Left ventricle myocardium inferior (tissue), 1 donor: ENCODE measurements at regions not wholly inside any gene's neighbourhood (a gene's known extent, or its start where the extent isn't known, plus 50 kb on each side); places are given as distances from the start of the nearest gene placed in this dataset.
A peak's percentile ranks its signal among the peaks of the same experiment; 100 is the strongest.
"Not testable (repeated sequence)": the region's sequence is repeated elsewhere in the genome, so short reads cannot be mapped to it uniquely, and the experiment has no call there.

Experiments used
- DNase-seq: peaks from one replicate; pipeline ENCODE4 v3.0.0-alpha.2; 2020
- H3K27ac ChIP-seq: fragments of 200-600 bp; replicated peaks from 2 replicates; pipeline ENCODE4 v1.8.0; 2021
- H3K27me3 ChIP-seq: fragments of 200-600 bp; 2 replicates; pipeline ENCODE4 v1.8.0; 2021; ENCODE audit warnings: low read depth
- H3K36me3 ChIP-seq: fragments of 200-600 bp; 2 replicates; pipeline ENCODE4 v1.8.0; 2021
- H3K4me1 ChIP-seq: fragments of 200-600 bp; 2 replicates; pipeline ENCODE4 v1.8.0; 2021
- H3K4me3 ChIP-seq: fragments of 200-600 bp; 2 replicates; pipeline ENCODE4 v1.8.0; 2021; ENCODE audit warnings: mild to moderate bottlenecking, moderate library complexity
- H3K9me3 ChIP-seq: fragments of 200-600 bp; replicated peaks from 2 replicates; pipeline ENCODE4 v1.8.0; 2021
- CTCF ChIP-seq: fragments of 200-600 bp; IDR thresholded peaks from 2 replicates; pipeline ENCODE4 v1.8.0; 2021; ENCODE audit warnings: antibody characterized with exemption, mild to moderate bottlenecking, borderline replicate concordance
- intact Hi-C: fragments of 100-400 bp; cut with micrococcal nuclease; formaldehyde crosslinking; loops from one replicate; pipeline ENCODE4 v1.11.0; 2022
- donor health status: DM: no; HTN: yes; CAD: no; lungs with severe emphysema.

GRCh38 chr14:84937016-84937415 lies 592.9 kb upstream of the FLRT2 start:
- no peak overlapping the region for H3K4me3 ChIP-seq
- no peak for DNase-seq
- H3K36me3 ChIP-seq, result no peaks in the 10 kb centered on the region
- no peaks in the 10 kb centered on the region for H3K27me3 ChIP-seq
- no peak overlapping the region for H3K27ac ChIP-seq
- intact Hi-C loops, result no loop called here
- TF ChIP-seq CTCF, result no peak
- peaks cover 9% of the 10 kb centered on the region for H3K9me3 ChIP-seq
- H3K4me1 ChIP-seq, result no peaks in the 10 kb centered on the region

GRCh38 chr14:84937449-84937848 lies 592.5 kb upstream of the FLRT2 start:
- H3K36me3 ChIP-seq, result no peaks in the 10 kb centered on the region
- H3K27me3 ChIP-seq, result no peaks in the 10 kb centered on the region
- peaks cover 9% of the 10 kb centered on the region for H3K9me3 ChIP-seq
- TF ChIP-seq CTCF, result no peak
- no peak for DNase-seq
- no peak overlapping the region for H3K27ac ChIP-seq
- intact Hi-C loops, result no loop called here
- no peaks in the 10 kb centered on the region for H3K4me1 ChIP-seq
- no peak overlapping the region for H3K4me3 ChIP-seq

- DNase-seq, H3K4me3 ChIP-seq, H3K4me1 ChIP-seq, H3K27me3 ChIP-seq, H3K36me3 ChIP-seq, H3K9me3 ChIP-seq, H3K27ac ChIP-seq, intact Hi-C loops: not testable (repeated sequence)
These were observed 585.0 kb upstream of the FLRT2 start for GRCh38 chr14:84944901-84945300.

GRCh38 chr14:84959851-84960520 lies 570.0 kb upstream of the FLRT2 start:
- no peaks in the 10 kb centered on the region for H3K27me3 ChIP-seq
- no peak for TF ChIP-seq CTCF
- H3K4me3 ChIP-seq, result no peak overlapping the region
- intact Hi-C loops, result no loop called here
- no peaks in the 10 kb centered on the region for H3K36me3 ChIP-seq
- H3K9me3 ChIP-seq, result peaks cover 10% of the 10 kb centered on the region
- no peak overlapping the region for H3K27ac ChIP-seq
- no peak for DNase-seq
- H3K4me1 ChIP-seq, result peaks cover 15% of the 10 kb centered on the region

- Histone ChIP-seq H3K27ac (peak overlapping the region; percentile 29), H3K27me3 (no peaks in the 10 kb centered on the region), H3K9me3 (peaks cover 10% of the 10 kb centered on the region), H3K4me3 (no peak overlapping the region), H3K4me1 (peaks cover 15% of the 10 kb centered on the region), H3K36me3 (no peaks in the 10 kb centered on the region)
- intact Hi-C loops, result no loop called here
- TF ChIP-seq CTCF, result no peak
- DNase-seq, result peak; percentile 13
These were observed 568.3 kb upstream of the FLRT2 start for GRCh38 chr14:84961637-84962036.

GRCh38 chr14:84963518-84963917 lies 566.4 kb upstream of the FLRT2 start:
- H3K9me3 ChIP-seq, result peaks cover 8% of the 10 kb centered on the region
- DNase-seq, result no peak
- no peaks in the 10 kb centered on the region for H3K27me3 ChIP-seq
- H3K4me1 ChIP-seq, result peaks cover 15% of the 10 kb centered on the region
- H3K36me3 ChIP-seq, result no peaks in the 10 kb centered on the region
- no peak overlapping the region for H3K27ac ChIP-seq
- no peak for TF ChIP-seq CTCF
- intact Hi-C loops, result no loop called here
- H3K4me3 ChIP-seq, result no peak overlapping the region
